RKO (cell line): ENCODE measurements at regions not wholly inside any gene's neighbourhood (a gene's known extent, or its start where the extent isn't known, plus 50 kb on each side); places are given as distances from the start of the nearest gene placed in this dataset.
"Not testable (repeated sequence)": the region's sequence is repeated elsewhere in the genome, so short reads cannot be mapped to it uniquely, and the experiment has no call there.

ENCODE experiments used
- DNase-seq: peaks from one replicate; pipeline ENCODE4 v3.0.0-alpha.2; 2016; ENCODE audit warnings: low spot score

DNA sequence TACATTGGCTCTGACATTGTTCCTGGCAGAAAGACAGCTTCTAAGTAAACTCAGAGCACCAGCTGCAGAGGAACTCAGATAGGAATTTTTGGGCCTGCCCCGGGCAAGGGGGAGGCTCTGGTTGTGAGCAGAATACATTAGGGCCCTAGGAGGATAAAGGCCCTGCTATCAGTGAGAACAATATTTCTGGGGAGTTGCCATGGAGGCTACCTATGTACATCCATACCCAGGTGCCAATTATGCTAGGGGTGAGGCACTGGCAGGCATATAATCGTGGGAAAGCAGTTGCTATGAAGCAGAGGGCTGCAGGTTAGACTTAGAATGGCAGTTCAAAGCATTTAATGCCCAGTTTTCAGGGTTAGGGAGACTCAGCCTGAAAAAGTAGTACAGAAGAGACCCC lies 273.5 kb upstream of the EDA2R start:
- no peak for DNase-seq

DNA sequence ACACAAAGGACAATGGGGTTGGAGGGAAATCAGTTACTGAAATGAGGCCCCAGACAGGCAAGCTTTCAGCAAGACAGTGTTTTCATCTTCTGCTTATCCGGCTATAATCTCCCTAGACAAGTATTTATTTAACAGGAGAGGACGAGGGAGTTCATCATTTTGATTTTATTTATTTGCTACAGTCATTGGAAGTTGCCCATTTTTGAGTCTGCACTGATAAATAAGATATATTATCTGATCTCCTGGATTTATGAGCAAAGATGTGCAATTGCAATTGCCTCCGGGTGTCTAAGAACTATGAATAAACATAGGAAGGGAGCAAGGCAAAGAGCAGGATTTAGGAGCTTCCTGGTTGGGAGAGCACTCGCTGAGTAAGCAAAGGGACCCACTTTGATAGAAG lies 263.2 kb upstream of the EDA2R start:
- no peak for DNase-seq

DNA sequence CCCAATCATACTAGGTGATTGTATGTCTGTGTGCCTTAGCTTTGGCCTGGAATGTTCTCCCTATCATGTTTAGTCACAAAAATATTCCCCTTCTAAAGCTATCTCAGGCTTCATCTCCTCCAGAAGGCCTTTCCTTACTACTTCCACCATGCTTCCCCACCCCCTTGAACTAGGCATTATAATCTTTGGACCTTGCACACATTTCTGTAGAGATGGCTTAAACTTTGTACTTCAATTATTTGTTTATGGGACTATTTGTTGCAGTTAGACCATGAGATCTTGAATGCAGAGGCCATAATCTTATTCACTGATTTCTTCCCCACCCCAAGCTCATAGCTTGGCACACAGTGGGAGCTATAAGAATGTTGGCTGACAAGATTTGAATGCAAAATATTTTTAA lies 262.0 kb upstream of the EDA2R start:
- no peak for DNase-seq

DNA sequence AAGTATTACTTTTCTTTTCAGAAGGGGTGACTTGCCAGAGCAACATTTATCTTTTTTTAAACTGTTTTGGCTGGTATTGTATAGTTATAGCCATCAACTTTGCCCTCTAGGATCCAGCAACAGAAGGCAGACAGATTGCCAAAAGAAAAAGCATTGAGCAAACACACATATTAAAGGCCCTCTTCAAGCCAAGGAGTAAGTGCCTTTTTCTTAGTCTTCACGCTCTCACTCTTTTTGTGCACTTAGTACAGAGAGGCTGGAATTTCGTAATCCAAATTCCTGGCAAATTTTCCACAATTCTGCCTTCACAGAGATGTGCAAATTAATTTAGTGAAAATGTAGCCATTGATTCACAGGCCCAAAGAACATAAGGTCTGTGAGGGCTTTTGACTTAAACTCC lies 253.1 kb upstream of the EDA2R start:
- no peak for DNase-seq

DNA sequence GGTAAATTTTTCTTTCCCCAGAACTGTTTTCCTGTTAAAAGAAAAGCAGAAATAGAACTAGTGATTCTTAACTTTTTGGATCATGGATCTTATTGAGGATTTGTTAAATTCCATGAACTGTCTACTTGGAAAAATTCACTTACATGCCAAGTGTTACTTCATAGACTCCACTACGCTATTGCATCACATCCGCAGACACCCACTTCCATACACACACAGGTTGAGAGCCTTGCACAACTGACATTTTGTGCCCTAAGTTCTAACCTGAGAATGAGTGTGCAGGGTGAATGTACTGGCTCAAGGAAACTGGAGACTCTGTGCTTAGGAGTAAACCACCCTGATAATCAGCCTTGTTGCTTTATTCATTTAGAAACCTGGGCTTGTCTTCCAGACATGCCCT lies 250.5 kb upstream of the EDA2R start:
- no peak for DNase-seq

DNA sequence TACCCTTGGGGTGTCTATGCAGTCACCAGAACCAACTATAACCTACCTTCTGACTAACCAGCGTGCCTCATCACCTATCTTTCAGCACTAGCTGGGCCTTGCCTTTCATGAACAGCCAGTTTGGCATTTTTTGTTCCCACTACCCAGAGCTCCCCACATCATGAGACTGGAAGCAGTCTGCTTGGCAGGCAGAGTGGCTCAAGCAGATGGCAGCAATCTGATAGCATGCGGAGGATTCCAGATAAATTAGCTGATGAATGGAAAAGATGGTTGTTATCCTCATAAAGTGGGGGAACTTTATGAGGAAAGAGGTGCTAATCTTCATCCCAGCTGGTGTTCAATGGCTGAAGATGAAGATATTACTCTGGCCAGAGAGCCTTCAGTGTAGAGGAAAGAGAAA lies 243.2 kb upstream of the EDA2R start:
- no peak for DNase-seq

DNA sequence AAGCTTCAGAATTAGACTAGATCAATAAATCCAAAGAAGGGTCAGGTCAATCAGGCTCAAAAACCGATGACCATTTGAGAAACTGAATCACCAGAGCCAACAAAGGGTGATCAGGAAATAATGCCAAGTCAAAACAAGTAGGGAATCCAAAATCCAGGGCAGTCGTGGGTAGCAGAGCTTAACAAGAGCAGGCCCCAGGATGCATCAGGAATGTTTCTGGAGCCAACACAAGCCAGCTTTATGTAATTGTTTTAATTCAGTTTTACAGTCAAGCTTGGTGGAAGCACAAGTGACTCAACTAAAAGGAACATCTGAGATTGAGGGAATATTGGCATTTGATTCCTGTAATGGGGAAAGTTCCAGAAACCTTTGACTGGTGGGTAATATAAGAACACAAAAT lies 237.9 kb upstream of the EDA2R start:
- DNase-seq = no peak

DNA sequence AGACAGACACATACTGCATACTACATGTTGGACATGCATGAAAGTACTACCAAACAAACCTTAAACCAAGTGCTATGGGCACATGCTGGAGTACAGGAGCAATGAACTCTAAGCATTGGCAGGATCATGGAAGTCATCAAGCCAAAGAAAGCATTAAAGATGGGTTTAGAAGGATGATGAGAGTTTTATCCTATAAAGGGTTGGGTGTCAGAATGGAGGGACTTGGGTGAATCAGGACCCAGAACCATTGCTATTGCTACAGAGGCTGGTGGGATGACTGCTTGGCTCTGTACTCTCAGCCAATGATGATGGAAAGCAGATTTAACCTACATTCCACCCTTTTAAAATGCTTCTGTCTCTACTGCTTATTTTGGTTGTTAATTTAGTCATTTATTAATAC lies 233.9 kb upstream of the EDA2R start:
- DNase-seq = peak; percentile 4

DNA sequence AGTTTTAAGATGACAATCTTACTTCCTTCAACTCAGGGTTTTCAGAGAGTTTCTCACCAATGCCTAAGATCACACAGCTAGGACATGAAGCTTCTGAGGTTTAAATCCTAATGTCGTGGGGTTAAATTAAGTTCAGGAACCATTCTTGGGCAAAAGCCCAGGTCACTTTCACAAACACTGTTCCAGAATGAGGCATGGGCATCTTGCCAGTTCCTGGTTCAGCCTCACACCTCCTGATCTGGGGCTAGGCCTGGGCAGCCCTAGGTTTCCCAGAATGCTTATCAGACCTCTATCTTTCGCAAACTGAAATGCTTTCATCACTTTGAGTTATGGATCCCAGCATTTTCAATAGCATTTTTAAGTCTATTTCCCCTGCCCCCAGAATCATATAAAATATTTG lies 224.8 kb upstream of the EDA2R start:
- no peak for DNase-seq

DNA sequence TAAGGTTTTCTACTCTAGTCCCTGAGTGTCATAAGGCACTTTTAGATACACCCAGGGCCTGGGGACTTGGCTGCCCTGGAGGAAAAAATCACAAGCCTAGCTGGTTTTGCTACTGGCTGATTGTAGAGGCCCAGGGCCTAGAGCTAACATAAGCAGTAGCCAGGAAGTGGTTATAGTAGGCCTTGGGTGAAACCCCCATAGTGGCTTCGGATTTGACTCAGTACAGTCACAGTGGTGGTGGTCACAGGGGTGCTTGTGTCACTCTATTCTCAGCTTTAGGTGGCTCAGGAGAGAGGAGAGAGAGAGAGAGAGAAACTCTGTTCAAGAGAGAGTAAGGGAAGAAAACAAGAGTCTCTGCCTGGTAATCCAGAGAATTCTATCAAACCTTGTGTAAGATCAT lies 194.5 kb upstream of the EDA2R start:
- DNase-seq = no peak

DNA sequence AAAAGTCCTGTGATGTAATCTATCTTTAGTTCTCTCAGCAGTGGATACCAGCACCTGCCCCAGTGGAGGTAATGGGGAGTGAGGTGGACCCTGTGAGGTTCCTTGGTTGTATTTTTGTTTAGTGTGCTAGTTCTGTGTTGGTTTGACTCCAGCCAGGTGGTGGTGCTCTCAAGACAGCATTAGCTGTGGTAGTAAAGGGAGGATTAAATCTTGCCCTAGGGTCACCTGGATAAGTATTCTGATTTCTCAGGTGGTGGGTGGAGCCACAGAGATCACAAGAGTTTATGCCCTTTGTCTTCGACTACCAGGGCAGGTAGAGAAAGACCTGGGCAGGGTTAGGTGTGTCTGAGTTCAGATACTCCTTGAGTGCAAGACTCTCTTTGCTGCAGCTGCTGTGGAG lies 176.3 kb upstream of the EDA2R start:
- DNase-seq = no peak

DNA sequence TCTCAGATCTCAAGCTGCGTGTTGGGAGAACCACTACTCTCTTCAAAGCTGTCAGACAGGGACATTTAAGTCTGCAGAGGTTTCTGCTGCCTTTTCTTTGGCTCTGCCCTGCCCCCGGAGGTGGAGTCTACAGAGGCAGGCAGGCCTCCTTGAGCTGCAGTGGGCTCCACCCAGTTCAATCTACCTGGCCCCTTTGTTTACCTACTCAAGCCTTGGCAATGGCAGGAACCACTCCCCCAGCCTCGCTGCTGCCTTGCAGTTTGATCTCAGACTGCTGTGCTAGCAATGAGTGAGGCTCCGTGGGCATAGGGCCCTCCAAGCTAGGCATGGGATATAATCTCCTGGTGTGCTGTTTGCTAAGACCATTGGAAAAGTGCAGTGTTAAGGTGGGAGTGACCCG lies 155.6 kb upstream of the EDA2R start:
- DNase-seq = not testable (repeated sequence)

DNA sequence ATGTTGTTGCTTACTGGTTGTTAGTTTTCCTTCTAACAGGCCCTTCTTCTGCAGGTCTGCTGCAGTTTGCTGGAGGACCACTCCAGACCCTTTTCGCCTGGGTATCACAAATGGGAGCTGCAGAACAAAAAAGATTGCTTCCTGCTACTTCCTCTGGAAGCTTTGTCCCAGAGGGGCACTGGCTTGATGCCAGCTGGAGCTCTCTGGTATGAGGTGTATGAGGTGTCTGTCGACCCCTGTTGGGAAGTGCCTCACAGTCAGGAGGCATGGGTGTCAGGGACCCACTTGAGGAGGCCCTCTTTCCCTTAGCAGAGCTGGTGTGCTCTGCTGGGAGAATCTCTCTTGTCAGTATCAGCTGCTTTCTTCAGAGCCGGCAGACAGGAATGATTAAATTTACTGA lies 127.4 kb upstream of the EDA2R start:
- no peak for DNase-seq

DNA sequence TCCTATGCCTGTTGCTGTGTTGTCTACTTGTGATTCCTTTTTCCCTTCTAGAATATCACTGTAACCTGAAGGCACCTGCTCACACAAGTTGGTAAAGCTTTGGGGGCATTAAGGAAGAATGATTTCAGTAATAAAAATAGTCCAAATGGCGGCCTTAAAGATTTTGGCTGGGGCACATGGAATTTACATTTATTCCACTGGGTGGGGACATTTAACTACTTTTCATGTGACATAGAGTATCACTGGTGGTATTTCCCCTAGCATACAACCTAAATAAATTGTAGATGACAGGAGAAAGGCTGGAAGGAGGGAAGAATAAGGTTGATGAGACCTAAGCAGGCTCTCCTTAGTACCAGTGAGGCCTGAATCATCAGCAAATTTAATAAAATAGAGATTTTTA lies 121.8 kb upstream of the EDA2R start:
- peak; percentile 22 for DNase-seq

DNA sequence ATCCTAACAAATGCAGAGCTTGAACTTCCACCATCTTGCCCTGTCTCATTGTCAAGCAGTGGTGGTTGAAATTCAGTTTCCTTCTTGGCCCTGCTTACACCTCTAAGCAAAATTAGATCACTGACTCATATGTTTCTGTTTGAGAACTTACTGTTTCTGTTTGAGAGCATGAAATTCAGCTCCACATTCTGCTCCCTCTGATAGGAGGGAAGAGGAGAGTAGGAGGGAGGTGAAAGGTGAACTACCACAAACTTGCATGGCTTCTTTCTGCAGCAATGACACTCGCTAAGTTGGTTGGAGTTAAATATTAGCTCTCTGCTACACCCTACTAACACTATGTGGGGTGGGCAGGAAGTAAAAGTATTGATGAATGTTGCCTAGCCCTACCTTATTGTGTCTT lies 117.8 kb upstream of the EDA2R start:
- no peak for DNase-seq

DNA sequence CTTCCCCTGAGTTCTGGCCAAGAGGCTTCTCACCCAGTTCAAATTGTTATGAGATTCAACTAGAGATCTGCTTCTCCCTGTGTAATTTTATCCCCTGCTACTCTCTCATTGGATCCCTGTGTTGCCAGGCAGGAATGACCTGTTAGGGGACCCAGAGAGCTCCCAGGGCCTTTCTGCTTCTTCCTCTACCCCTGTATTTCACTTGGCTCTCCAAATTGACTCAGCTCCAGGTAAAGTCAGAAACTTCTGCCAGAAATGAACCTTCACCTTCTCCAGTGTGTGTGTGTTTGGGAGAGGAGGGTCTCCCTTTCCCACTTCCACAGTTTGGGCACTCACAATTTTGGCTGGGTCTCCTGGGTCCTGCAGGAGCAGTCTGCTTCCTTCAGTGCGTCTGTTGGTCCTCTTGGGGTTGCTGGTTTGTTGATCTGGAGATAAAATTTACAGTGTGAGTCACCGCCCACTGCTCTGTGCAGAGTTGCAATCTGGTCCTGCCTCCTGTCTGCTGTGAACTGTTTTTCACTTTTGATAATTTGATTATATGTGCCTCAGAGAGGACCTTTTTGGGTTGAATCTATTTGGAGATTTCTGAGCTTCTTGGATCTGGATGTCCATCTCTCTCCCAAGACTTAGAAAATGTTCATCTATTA lies 112.4 kb upstream of the EDA2R start:
- DNase-seq = peak; percentile 21

DNA sequence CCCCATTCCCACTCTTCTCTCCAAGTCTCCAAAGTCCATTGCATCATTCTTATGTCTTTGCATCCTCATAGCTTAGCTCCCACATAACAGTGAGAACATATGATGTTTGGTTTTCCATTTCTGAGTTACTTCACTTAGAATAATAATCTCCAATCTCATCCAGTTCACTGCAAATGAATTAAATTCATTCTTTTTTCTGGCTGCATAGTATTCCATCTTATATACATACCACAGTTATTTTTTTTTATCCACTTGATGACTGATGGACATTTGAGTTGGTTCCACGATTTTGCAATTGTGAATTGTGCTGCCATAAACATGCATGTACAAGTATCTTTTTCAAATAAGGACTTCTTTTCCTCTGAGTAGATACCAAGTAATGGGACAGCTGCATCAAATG lies 105.6 kb upstream of the EDA2R start:
- DNase-seq = not testable (repeated sequence)

DNA sequence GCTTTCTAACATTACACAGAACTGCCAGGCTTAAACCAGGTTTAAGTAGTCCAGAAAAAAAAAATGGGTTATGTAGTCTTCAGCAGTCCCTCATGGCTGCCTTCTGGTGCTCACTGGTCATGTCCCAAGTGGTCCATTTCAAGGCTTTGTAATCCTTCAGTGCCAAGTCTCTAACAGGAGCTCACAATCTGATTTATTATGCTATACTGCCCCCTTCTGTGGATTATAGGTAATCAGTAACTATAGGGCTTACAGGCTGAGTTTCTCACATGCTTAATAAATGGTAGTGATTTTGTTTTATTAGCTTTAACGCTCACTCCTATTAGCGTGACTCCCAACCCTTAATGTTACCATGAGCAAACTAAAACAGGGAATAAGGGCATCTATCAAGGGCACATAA lies 92.5 kb upstream of the EDA2R start:
- peak; percentile 61 for DNase-seq

DNA sequence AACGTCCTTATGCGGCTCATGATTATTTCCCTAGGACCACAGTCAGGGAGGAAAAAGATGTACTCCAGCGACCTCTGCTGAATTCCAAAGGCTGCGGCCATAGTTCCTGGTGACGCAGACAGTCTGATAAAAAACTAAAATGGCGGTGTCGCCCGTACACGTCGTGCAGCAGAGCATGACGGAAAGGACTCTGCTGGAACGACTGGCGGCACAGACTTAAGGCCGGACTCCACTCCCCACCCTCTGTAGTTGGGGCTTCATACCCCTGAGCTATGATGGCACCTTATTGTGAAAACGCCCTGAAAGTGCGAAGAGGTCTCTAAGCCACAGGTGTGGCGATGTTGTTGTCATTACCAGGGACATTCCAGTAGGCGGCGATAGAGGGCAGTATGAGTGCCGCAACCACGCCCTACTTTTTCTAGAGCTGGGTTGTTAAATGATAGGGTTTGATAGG lies 90.0 kb upstream of the EDA2R start:
- peak; percentile 2 for DNase-seq

DNA sequence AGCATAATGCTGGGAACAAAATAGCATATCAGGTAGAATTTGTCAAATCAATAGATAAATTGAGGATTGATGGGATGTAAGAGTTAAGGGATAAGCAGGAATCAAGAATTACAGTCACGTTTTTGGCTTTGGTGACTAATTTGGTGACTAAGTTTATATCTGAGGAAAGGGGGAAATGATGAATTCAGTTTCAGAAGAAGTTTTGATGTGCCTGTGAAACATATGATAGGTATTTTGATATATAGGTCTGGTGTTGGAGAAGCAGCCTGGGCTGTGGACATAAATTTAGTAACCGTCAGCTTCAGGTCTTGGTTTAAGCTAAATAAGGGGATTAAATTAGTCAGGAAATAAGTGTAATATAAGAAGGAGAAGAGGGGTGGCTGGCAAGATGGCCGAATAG lies 79.0 kb upstream of the EDA2R start:
- no peak for DNase-seq

DNA sequence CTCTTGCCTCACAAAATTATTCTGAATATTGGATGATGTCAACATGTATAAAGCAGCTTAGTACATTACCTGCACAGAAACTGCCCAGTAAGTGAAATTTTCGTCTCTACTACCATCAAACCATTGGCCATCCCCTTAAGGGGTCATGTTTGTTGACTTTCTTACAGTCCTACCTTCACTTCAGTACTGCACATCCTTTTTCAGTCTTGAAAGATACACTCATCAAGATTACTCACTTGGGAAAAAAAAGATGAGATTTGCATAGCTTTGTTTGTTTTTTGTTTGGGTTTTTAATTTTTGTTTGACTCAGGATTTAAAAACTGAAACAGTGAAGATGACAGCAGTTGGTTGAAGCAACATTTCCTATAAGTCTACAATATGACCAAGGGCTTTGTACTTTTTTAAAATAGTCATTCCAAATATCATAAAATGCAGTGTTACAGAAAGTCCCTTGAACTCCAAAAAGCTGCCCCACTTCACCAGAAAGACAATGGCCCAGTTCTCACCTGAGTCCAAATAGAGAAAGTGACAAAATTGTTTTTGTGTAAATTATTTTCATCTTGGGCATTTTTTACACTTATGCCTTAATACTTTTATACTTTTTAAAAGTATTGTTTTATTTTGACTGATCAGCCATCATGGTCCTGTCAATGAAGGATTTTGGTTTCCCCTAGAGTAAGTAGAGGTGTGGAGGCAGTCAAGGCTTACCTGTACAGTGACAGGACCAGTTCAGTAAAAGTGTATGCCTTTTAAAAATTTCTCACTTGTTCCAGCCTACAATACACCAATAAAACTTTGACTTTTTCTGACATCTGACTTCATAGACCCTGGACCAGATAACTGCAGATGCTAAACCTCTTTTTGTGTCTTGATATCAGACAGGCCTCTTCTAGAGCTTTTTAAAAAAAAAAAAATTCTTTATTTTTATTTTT lies 59.7 kb upstream of the EDA2R start:
- DNase-seq = no peak

DNA sequence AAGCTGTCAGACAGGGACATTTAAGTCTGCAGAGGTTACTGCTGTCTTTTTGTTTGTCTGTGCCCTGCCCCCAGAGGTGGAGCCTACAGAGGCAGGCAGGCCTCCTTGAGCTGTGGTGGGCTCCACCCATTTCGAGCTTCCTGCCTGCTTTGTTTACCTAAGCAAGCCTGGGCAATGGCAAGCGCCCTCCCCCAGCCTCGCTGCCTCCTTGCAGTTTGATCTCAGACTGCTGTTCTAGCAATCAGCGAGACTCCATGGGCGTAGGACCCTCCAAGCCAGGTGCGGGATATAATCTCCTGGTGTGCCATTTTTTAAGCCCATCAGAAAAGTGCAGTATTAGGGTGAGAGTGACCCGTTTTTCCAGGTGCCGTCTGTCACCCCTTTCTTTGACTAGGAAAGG lies 53.6 kb upstream of the EDA2R start:
- DNase-seq = not testable (repeated sequence)
